ENCODE measurements at regions not wholly inside any gene's neighbourhood (a gene's known extent, or its start where the extent isn't known, plus 50 kb on each side); places are given as distances from the start of the nearest gene placed in this dataset.

- no peak for DNase-seq (ENCODE audit: low spot score)
These were observed 244.8 kb upstream of the NCKAP5 start for GRCh38 chr2:133812826-133813617.

- no peak for DNase-seq (ENCODE audit: low spot score)
These were observed 246.6 kb upstream of the NCKAP5 start for GRCh38 chr2:133814890-133815289.

GRCh38 chr2:133816037-133816436 lies 247.8 kb upstream of the NCKAP5 start:
- DNase-seq (ENCODE audit: low spot score), result no peak

- no peak for DNase-seq (ENCODE audit: low spot score)
These were observed 249.7 kb upstream of the NCKAP5 start for GRCh38 chr2:133817680-133818566.

GRCh38 chr2:133818661-133819060 lies 250.4 kb upstream of the NCKAP5 start:
- DNase-seq (ENCODE audit: low spot score), result no peak

GRCh38 chr2:133819906-133820305 lies 251.6 kb upstream of the NCKAP5 start:
- no peak for DNase-seq (ENCODE audit: low spot score)

- no peak for DNase-seq (ENCODE audit: low spot score)
These were observed 253.0 kb upstream of the NCKAP5 start for GRCh38 chr2:133821107-133821760.

DNA sequence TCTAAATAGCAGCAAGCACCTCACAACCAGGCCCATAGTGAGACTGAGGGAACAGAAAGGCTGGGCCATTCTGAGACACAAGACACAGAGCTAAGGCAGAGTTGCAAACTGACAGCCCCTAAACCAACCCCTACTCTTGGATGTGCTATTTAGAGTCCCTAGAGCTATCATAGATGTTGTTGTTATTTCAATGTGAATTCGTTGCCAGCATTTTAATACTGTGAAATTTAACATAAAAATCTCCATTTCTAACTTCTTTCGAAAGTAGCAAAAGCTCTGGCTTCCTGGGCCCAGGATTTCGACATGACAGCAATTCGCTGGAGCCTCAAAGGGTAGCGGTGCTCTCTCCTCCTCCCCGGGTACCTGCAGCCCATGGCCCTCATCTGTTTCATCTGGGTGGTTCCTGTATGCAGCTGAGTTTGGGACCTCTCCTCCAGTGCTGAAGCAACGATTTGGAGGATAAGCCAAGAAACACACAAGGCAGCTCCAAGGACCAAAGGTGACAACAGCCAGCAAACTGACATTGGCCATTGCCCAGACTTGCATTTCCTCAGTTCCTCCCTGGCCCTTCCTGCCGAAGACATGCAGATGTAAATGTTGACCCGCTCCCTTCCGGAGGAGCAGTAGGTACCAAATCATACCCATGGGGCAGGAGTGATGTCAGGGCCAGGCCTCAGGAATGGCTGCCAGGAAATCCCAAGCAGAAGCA lies 254.4 kb upstream of the NCKAP5 start:
- no peak for DNase-seq (ENCODE audit: low spot score)

DNA sequence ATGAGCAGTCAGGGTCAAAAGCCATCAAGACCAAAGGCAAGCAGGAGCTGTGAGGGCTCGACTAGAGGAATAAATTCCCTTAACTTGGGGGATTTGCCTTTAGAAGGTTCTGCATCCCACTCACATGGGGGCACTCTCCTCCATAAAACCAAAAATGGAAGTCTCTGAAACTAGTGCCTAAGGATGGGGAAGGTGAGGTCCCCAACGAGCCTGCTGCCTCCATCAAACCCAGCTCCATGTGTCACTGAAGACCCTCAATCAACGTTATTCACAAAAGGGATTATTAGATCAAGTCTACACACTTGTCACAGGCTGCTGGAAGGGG lies 254.9 kb upstream of the NCKAP5 start:
- DNase-seq (ENCODE audit: low spot score), result no peak

GRCh38 chr2:133824869-133825268 lies 256.6 kb upstream of the NCKAP5 start:
- no peak for DNase-seq (ENCODE audit: low spot score)

DNA sequence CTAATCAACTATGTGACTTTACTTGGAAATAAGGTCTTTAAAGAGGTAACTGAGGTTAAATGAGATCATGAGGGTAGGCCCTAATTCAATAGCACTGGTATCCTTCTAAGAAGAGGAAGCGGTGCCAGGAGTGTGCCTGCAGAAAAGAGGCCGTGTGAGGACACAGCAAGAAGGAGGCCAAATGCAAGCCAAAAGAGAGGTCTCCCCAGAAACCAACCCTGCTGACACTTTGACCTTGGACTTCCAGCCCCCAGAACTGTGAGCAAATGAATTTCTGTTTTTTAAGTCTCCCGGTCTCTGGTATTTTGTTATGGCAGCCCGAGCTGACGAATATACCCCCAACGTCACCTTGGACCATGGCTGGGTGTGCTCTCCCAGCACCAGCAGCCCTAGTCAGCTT lies 257.5 kb upstream of the NCKAP5 start:
- DNase-seq (ENCODE audit: low spot score), result no peak

GRCh38 chr2:133828913-133829312 lies 260.6 kb upstream of the NCKAP5 start:
- DNase-seq (ENCODE audit: low spot score), result no peak

DNA sequence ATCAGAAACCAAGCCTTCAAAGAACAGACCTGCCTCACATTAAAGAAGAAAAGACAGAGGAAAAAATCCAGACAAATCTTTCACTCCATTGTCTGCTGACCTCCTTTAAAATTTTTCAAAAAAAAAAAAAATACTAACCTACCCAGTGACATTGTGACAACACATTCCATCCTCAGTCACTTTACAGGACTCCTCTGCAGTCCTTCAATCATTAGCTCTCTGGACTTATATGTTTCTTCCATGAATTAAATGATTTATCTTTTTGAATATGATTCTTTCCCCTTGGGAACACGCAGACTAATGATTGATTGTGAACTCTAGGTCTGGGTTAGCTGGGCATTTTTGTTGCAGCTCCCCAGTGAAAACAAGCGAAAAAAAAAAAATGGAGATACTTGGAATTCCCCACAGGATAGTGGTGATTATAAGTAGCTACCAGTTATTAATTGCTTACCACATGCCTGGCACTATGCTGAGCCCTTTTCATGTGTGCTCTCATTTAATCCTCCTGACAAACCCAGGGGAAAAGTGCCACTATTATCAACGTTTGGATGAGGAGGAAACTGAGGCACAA lies 261.3 kb upstream of the NCKAP5 start:
- DNase-seq (ENCODE audit: low spot score), result no peak

DNA sequence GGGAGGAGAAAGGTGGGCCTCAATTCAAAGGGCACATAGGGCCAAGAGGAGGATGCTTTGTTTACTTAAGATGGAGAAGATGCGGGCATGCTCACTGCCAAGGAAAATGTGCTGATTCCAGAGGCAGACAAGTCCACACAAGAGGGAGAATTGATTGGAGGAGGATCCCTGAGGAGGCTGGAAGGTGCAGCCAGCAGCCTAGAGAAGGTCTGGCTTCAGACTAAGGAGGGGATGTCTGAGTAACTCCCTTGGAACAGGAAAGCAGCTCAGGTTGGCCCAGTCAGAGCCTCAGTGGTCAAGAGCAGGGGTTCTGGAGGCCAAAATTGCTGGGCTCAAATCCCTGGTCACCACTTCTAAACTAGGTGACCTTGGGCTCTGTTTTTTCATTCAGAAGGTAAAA lies 265.5 kb upstream of the NCKAP5 start:
- no peak for DNase-seq (ENCODE audit: low spot score)

DNA sequence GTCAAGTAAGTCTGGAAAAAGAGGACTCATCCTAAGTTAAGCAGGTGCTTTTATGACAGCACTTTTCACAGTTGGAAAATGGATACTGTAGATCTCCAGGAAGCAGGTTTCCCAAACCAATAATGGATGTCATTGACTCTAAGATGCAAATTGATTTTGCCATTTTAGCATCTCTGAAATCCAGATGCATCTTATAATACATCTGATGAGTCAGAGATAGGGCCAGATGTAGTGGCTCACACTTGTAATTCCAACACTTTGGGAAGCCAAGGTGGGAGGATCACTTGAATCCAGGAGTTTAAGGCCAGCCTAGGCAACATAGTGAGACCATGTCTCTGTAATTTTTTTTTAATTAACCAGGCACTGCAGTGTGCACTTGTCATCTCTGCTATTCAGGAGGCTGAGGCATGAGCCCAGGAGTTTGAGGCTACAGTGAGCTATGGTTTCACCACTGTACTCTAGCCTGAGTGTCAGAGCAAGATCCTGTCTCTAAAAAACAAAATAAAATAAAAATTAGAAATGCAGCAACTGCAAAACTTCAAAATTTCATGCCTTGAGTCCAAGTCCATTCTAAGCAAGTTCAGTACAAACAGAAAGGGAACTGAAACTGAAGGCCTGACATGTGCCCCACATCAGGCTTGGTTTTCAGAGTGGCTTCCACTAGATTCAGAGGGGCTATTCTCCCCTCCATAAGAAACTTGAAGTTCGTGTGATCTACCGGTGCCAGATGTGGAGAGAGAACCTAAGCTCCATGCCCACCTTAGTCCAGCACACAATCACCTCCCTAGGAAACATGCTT lies 267.8 kb upstream of the NCKAP5 start:
- DNase-seq (ENCODE audit: low spot score), result no peak

- no peak for DNase-seq (ENCODE audit: low spot score)
These were observed 268.6 kb upstream of the NCKAP5 start for GRCh38 chr2:133836691-133837345.

DNA sequence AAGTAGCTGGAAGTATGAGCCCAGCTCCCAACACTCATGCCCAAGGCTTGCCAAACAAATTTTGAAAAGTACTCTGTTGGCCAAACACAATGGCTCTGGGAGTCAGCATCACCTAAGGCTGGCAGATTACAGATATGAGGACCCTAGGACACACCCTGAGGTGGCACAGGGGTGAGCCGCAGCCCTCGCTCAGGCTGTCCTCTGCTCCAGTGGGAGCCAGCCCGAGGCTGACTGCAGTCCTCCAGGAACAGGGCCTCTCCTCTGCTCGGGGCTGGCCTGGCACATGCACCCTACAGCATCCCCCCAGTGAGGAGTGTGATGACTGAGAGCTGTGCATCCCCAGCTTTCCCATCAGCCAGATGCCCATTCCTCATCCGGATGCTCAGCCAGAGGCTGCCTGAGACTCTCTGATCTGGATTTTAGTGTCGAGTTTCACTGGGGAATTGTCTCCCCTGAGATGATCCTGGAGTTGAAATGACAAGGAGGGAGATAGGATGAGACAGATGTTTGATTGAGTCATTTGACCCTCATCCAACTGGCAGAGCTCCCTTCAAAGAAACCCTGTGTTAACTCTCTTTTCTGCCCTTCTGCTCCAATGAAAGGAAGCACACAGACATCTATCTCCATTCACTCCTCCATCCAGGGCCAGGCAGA lies 269.3 kb upstream of the NCKAP5 start:
- DNase-seq (ENCODE audit: low spot score), result no peak

DNA sequence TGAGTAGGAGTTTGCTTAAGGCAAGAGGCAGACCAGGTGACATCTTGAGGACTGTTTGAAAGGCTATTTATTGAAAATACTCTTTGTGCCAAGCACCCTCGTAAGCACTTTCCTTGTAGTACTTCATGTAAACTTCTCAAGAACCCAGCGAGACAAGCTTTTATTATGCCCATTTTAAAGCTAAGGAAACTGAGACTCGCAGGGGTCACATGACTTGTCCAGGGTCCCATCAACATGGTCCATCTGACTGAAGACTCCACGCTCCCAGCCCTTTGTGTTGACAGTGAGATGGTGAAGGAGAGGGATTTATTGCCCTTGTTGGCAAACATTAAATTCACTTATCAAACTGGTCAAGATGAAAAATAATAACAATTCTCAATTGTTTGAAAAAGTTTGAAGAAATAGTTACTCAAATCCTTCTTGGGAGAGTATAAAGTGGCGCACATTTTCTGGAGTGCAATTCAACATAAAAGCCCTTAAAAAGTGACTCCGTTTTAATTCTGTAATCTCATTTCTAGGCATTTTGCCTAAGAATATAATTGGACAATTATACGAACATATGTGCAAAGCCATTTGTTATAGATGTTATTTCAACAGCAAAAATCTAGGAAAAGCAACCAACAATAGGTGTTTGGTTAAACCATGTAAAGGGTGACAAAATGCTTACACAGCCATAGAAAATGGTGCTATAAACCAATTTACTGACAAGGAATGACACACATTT lies 270.5 kb upstream of the NCKAP5 start:
- DNase-seq (ENCODE audit: low spot score), result no peak

- DNase-seq (ENCODE audit: low spot score), result no peak
These were observed 271.4 kb upstream of the NCKAP5 start for GRCh38 chr2:133839677-133840076.
